Smooth muscle cell (in vitro differentiated cells): ENCODE measurements at regions not wholly inside any gene's neighbourhood (a gene's known extent, or its start where the extent isn't known, plus 50 kb on each side); places are given as distances from the start of the nearest gene placed in this dataset.

Source experiments
- DNase-seq: peaks from one replicate; lab custom pipeline; 2025; ENCODE audit not compliant: unreplicated experiment; lab: John Stamatoyannopoulos, UW
- H2AFZ ChIP-seq: fragments of 200-600 bp; sonication (generic); 2 replicates; pipeline ENCODE4 v1.6.0; 2016; ENCODE audit warnings: antibody characterized with exemption, low read depth, mild to moderate bottlenecking
- H3F3A ChIP-seq: fragments of 200-600 bp; sonication (generic); 2 replicates; pipeline ENCODE4 v1.6.0; 2017; ENCODE audit warnings: antibody characterized with exemption, low read depth
- H3K27ac ChIP-seq: fragments of 200-600 bp; sonication (generic); 2 replicates; pipeline ENCODE4 v1.5.1; 2016; ENCODE audit warnings: low read depth, mild to moderate bottlenecking
- H3K27me3 ChIP-seq: fragments of 200-600 bp; sonication (generic); 2 replicates; pipeline ENCODE4 v1.6.1; 2016; ENCODE audit warnings: low read depth, mild to moderate bottlenecking
- H3K36me3 ChIP-seq: fragments of 200-600 bp; sonication (generic); 2 replicates; pipeline ENCODE4 v1.5.1; 2016; ENCODE audit warnings: low read depth
- H3K4me1 ChIP-seq: fragments of 200-600 bp; sonication (generic); 2 replicates; pipeline ENCODE4 v1.5.1; 2016; ENCODE audit warnings: low read depth
- H3K4me2 ChIP-seq: fragments of 200-600 bp; sonication (generic); 2 replicates; pipeline ENCODE4 v1.6.0; 2016; ENCODE audit warnings: mild to moderate bottlenecking
- H3K4me3 ChIP-seq: fragments of 200-600 bp; sonication (generic); 2 replicates; pipeline ENCODE4 v1.5.1; 2016; ENCODE audit warnings: mild to moderate bottlenecking
- H3K79me2 ChIP-seq: fragments of 200-600 bp; sonication (generic); 2 replicates; pipeline ENCODE4 v1.6.0; 2016; ENCODE audit warnings: low read depth, mild to moderate bottlenecking
- H3K9ac ChIP-seq: fragments of 200-600 bp; sonication (generic); 2 replicates; pipeline ENCODE4 v1.6.0; 2016; ENCODE audit warnings: low read depth
- H3K9me3 ChIP-seq: fragments of 200-600 bp; sonication (generic); replicated peaks from 2 replicates; pipeline ENCODE4 v1.5.1; 2016; ENCODE audit warnings: low read depth
- H4K20me1 ChIP-seq: fragments of 200-600 bp; sonication (generic); 2 replicates; pipeline ENCODE4 v1.6.0; 2016; ENCODE audit warnings: low read depth
- CTCF ChIP-seq: fragments of 200-600 bp; sonication (generic); IDR thresholded peaks from 2 replicates; pipeline ENCODE4 v1.5.1; 2017; ENCODE audit warnings: borderline replicate concordance, mild to moderate bottlenecking, antibody characterized with exemption; ENCODE audit not compliant: insufficient read depth, poor library complexity, severe bottlenecking
- WGBS: methylation state at CpG from one replicate; pipeline ENCODE4 v1.1.7; 2016; ENCODE audit warnings: low lambda C conversion rate; 5-methylcytosine and 5-hydroxymethylcytosine counted together

DNA sequence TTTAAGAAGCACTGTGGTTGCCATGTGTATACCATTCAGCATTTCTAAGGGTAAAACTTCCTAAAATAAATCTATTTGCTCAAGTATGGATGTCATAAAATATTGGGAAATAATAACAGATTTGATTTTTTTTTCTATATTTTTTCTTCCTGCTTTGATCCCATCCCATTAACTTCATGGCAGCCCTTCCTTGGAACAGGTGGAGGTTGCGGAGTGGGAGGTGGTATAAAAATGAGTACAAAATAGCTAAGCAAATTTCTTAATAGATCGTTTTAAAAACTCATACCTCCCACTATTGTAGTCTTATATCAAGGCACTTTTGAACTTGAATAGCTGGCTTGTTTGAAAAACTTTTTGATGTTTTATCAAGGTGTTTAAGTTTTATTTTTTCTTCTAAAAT is 152.1 kb upstream of the KYNU start:
- TF ChIP-seq CTCF, result no peak
- Histone ChIP-seq H3K9me3 (no peaks in the 10 kb centered on the region), H4K20me1 (no peaks in the 10 kb centered on the region), H3K36me3 (no peaks in the 10 kb centered on the region), H3K27ac (no peak overlapping the region), H3K79me2 (no peaks in the 10 kb centered on the region), H2AFZ (no peak overlapping the region), H3F3A (no peaks in the 10 kb centered on the region), H3K4me2 (no peak overlapping the region), H3K27me3 (no peaks in the 10 kb centered on the region), H3K4me1 (no peaks in the 10 kb centered on the region), H3K4me3 (no peak overlapping the region), H3K9ac (no peak overlapping the region)
- 91% methylated on average over 2 of the region's 2 CpGs for whole genome bisulfite sequencing
- no peak for DNase-seq

DNA sequence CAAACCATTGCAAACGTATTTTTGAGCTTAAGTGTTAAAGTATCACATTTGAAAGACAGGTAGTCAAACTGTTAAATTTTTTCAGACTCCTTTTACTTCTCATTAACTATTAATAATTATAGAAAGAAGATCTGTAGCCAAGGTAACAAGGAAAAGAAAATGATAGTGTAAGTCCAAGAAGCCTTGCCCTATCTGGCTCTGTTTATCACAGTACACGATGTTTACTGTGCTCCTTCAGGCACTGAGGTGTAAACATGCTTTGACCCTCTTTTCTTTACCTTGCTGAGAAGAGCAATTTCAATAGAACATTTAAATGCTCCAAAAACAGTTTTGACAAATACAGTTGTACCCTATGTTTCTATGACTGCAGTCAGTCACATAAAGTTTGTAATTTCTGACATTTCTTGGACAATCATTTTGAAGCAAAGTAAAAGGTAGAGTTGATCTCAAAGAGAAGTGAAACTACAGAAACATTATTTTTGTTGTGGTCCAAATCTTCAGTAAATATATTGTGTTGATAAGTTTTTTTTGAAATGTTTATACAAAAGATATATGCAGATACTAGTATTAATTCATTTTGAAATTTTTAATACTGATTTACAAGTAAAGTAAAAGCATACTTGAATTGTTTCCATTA is 152.6 kb upstream of the KYNU start:
- TF ChIP-seq CTCF, result no peak
- no peaks in the 10 kb centered on the region for H4K20me1 ChIP-seq
- H2AFZ ChIP-seq, result no peak overlapping the region
- H3K9me3 ChIP-seq, result no peaks in the 10 kb centered on the region
- 89% methylated on average over 2 of the region's 2 CpGs for WGBS
- H3K27ac ChIP-seq, result no peak overlapping the region
- no peaks in the 10 kb centered on the region for H3K27me3 ChIP-seq
- H3F3A ChIP-seq, result no peaks in the 10 kb centered on the region
- no peaks in the 10 kb centered on the region for H3K79me2 ChIP-seq
- no peak overlapping the region for H3K4me2 ChIP-seq
- no peak overlapping the region for H3K9ac ChIP-seq
- no peak overlapping the region for H3K4me3 ChIP-seq
- no peaks in the 10 kb centered on the region for H3K36me3 ChIP-seq
- H3K4me1 ChIP-seq, result no peaks in the 10 kb centered on the region
- DNase-seq, result no peak

DNA sequence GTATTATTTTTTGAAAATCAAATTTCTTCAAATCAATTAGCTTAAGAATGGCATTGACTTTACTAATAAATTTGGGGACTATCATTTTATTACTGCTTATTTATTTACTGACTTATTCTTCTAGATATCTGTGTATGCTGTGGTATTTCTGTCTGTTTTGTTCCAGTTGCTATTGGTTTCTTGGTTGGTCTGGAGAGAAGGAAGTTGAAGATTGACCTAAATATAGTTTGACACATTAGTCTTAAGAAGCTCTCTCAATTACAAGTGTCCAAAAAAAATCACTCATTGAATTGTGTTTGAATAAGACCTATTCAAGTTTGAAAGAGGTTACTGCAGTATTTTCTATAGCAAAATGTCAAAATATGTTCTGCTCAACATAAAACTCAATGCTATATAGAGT is 153.3 kb upstream of the KYNU start:
- H3K4me2 ChIP-seq, result no peak overlapping the region
- no peaks in the 10 kb centered on the region for H3K4me1 ChIP-seq
- H3K27me3 ChIP-seq, result no peaks in the 10 kb centered on the region
- H4K20me1 ChIP-seq, result no peaks in the 10 kb centered on the region
- DNase-seq, result no peak
- H3K27ac ChIP-seq, result no peak overlapping the region
- no peaks in the 10 kb centered on the region for H3K79me2 ChIP-seq
- no peaks in the 10 kb centered on the region for H3K9me3 ChIP-seq
- H3K36me3 ChIP-seq, result no peaks in the 10 kb centered on the region
- H3F3A ChIP-seq, result no peaks in the 10 kb centered on the region
- no peak overlapping the region for H3K4me3 ChIP-seq
- H2AFZ ChIP-seq, result no peak overlapping the region
- TF ChIP-seq CTCF, result no peak
- H3K9ac ChIP-seq, result no peak overlapping the region

- DNase-seq, result no peak
- no peak for TF ChIP-seq CTCF
- H3K9me3 ChIP-seq, result no peaks in the 10 kb centered on the region
- no peak overlapping the region for H2AFZ ChIP-seq
- H4K20me1 ChIP-seq, result no peaks in the 10 kb centered on the region
- no peaks in the 10 kb centered on the region for H3K79me2 ChIP-seq
- no peaks in the 10 kb centered on the region for H3K27me3 ChIP-seq
- no peak overlapping the region for H3K4me2 ChIP-seq
- H3K36me3 ChIP-seq, result no peaks in the 10 kb centered on the region
- no peaks in the 10 kb centered on the region for H3K4me1 ChIP-seq
- no peaks in the 10 kb centered on the region for H3F3A ChIP-seq
- H3K4me3 ChIP-seq, result no peak overlapping the region
- H3K27ac ChIP-seq, result no peak overlapping the region
- 98% methylated on average over 1 of the region's 1 CpG for WGBS
- no peak overlapping the region for H3K9ac ChIP-seq
These were observed 154.2 kb upstream of the KYNU start for GRCh38 chr2:142723236-142723635.
